ENCODE measurements at regions not wholly inside any gene's neighbourhood (a gene's known extent, or its start where the extent isn't known, plus 50 kb on each side); places are given as distances from the start of the nearest gene placed in this dataset.

- TF ChIP-seq ZNF75D (CRISPR knock-in tag; IDR thresholded peaks at IDR 0.05; ENCODE audit: borderline replicate concordance) (no peak), POLR2AphosphoS5 (IDR thresholded peaks at IDR 0.05; ENCODE audit: low read depth, low read length) (peak; percentile 64), MIER3 (CRISPR knock-in tag; IDR thresholded peaks at IDR 0.05; ENCODE audit: borderline replicate concordance) (0 out of 2 replicates have a peak, but pooled peaks have one; percentile 54), ZNF891 (CRISPR knock-in tag; IDR thresholded peaks at IDR 0.05) (no peak), HOMEZ (CRISPR knock-in tag; IDR thresholded peaks at IDR 0.05; ENCODE audit: low read depth) (no peak), ARNTL (CRISPR knock-in tag; IDR thresholded peaks at IDR 0.05) (no peak), AFF4 (CRISPR knock-in tag; IDR thresholded peaks at IDR 0.05) (peak; percentile 59), MAF1 (CRISPR knock-in tag; IDR thresholded peaks at IDR 0.05; ENCODE audit: borderline replicate concordance) (no peak), ZNF83 (CRISPR knock-in tag; IDR thresholded peaks at IDR 0.05; ENCODE audit: borderline replicate concordance) (no peak), GMEB1 (CRISPR knock-in tag; IDR thresholded peaks at IDR 0.05; ENCODE audit: borderline replicate concordance) (no peak; the same call in 1 of the 2 replicates), TEAD2 (CRISPR knock-in tag; IDR thresholded peaks at IDR 0.05) (no peak), HOXD1 (CRISPR knock-in tag; IDR thresholded peaks at IDR 0.05) (0 out of 2 replicates have a peak, but pooled peaks have one; percentile 46), KDM1A (CRISPR knock-in tag; IDR thresholded peaks at IDR 0.05) (peak; percentile 96), ZNF766 (CRISPR knock-in tag; IDR thresholded peaks at IDR 0.05; ENCODE audit: borderline replicate concordance) (peak; percentile 63; the same call in 1 of the 2 replicates), ZNF552 (CRISPR knock-in tag; IDR thresholded peaks at IDR 0.05; ENCODE audit: borderline replicate concordance) (no peak), MIXL1 (CRISPR knock-in tag; IDR thresholded peaks at IDR 0.05) (no peak; the same call in 1 of the 2 replicates), ZNF678 (CRISPR knock-in tag; IDR thresholded peaks at IDR 0.05) (no peak), FOSL2 (CRISPR knock-in tag; IDR thresholded peaks at IDR 0.05) (0 out of 2 replicates have a peak, but pooled peaks have one; percentile 36), RCOR2 (CRISPR knock-in tag; IDR thresholded peaks at IDR 0.05) (peak; percentile 98), SMAD1 (CRISPR knock-in tag; IDR thresholded peaks at IDR 0.05; ENCODE audit: borderline replicate concordance, low read depth) (no peak), TFAP4 (IDR thresholded peaks at IDR 0.05; ENCODE audit: borderline replicate concordance, low read depth) (0 out of 2 replicates have a peak, but pooled peaks have one; percentile 26), PITX1 (CRISPR knock-in tag; IDR thresholded peaks at IDR 0.05) (peak; percentile 88)
Observed at GRCh38 chr1:234963904-234964702, 164.5 kb downstream of the TOMM20 start (continued).
